Spinal cord (tissue), 9 donors: ENCODE measurements at regions not wholly inside any gene's neighbourhood (a gene's known extent, or its start where the extent isn't known, plus 50 kb on each side); places are given as distances from the start of the nearest gene placed in this dataset.

ENCODE experiments used
- DNase-seq, 6 donors: peaks; one replicate each; pipeline versions ENCODE4 v3.0.0 to v3.0.0-alpha.2; 2013 to 2015; ENCODE audit warnings: low spot score in 6 of 6, low read depth in 4 of 6
- H3K27ac ChIP-seq: one replicate; pipeline ENCODE4 v1.5.1; 2013; ENCODE audit warnings: low read depth, low read length, control low read depth
- H3K27me3 ChIP-seq: one replicate; pipeline ENCODE4 v1.6.1; 2013; ENCODE audit warnings: low read length; ENCODE audit not compliant: control insufficient read depth, insufficient read depth
- H3K36me3 ChIP-seq: one replicate; pipeline ENCODE4 v1.6.1; 2013; ENCODE audit warnings: low read length; ENCODE audit not compliant: control insufficient read depth, insufficient read depth
- H3K4me1 ChIP-seq: one replicate; pipeline ENCODE4 v1.6.1; 2013; ENCODE audit warnings: low read length; ENCODE audit not compliant: control insufficient read depth, insufficient read depth
- H3K4me3 ChIP-seq: one replicate; pipeline ENCODE4 v1.5.1; 2013; ENCODE audit warnings: low read depth, low read length, control low read depth
- H3K9me3 ChIP-seq: one replicate; pipeline ENCODE4 v1.6.1; 2013; ENCODE audit warnings: low read length; ENCODE audit not compliant: control insufficient read depth, insufficient read depth
- WGBS: methylation state at CpG from one replicate; pipeline ENCODE4 v1.1.5; 2013; ENCODE audit warnings: missing lambda C conversion rate; ENCODE audit not compliant: insufficient coverage; 5-methylcytosine and 5-hydroxymethylcytosine counted together
- donor health status: healthy.

DNA sequence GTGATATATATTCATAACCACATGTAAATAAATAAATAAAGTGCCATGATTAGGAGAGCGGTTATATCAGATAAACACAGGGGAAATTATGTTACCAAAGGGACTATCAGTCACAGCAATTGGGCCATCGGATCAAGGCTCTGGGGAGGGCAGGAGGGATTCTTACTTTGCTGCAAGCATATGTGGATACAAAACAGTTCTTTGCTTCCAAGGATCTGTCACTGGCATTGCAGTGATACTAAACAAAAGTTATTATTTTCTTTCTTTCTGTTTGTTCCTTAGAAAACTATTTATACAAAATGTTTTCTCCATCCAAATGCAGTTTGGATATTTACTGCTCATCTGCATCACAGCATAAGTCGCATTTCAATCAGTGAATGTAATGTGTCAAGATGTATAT, 188.4 kb upstream of the MGMT start:
- WGBS, result 79% methylated on average over 2 of the region's 3 CpGs
- DNase-seq, result no peak
- Histone ChIP-seq H3K36me3 (no peaks in the 10 kb centered on the region), H3K27me3 (peaks cover 2% of the 10 kb centered on the region), H3K4me1 (no peaks in the 10 kb centered on the region), H3K27ac (no peak overlapping the region), H3K9me3 (no peaks in the 10 kb centered on the region), H3K4me3 (no peak overlapping the region)

GRCh38 chr10:129279446-129280154, 187.4 kb upstream of the MGMT start:
- DNase-seq, result peak in 1 of 6 donors; percentile 36
- no peak overlapping the region for H3K27ac ChIP-seq
- WGBS, result 90% methylated on average over 2 of the region's 11 CpGs

GRCh38 chr10:129280155-129280502, 186.9 kb upstream of the MGMT start:
- Histone ChIP-seq H3K4me3 (no peak overlapping the region), H3K27ac (no peak overlapping the region), H3K9me3 (no peaks in the 10 kb centered on the region), H3K36me3 (no peaks in the 10 kb centered on the region), H3K4me1 (no peaks in the 10 kb centered on the region), H3K27me3 (peaks cover 2% of the 10 kb centered on the region)
- peak in 1 of 6 donors; percentile 4 for DNase-seq
- no CpG with 5 or more reads among the region's 1 CpG for WGBS

More at GRCh38 chr10:129279446-129280154, 187.4 kb upstream of the MGMT start:
- Histone ChIP-seq H3K4me3 (no peak overlapping the region), H3K36me3 (no peaks in the 10 kb centered on the region), H3K27me3 (peaks cover 2% of the 10 kb centered on the region), H3K4me1 (no peaks in the 10 kb centered on the region), H3K9me3 (no peaks in the 10 kb centered on the region)

DNA sequence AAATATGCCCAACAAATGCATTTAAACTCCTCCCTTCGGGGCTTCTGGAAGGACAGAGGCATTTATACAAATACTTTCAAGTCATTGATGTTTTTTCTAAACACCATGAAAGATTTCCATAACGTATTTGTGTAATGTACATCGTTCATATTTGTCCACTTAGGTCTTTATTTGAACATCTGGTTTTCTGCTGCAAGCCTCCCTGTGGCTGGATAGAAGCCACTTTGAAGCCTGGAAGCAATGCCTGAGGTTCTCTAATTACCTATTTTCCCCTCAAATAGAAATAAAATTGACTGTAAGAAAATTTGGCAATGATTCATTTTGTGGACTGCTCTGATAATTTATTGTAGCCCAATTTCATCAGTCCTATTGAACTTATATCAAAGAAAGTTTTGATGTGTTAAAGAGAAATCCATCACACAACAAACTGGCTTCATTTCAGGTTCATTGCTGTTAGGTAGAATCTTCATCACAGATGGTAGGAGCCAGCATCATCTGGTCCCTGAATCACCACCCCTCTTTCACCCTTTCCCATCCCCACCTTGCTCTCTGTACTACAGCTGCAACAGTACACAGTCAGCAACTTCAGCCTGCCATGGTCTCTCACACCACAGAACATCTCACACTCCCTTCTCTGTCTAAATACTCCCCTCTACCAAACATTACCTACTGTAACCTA, 186.0 kb upstream of the MGMT start:
- Histone ChIP-seq H3K4me3 (no peak overlapping the region), H3K27ac (no peak overlapping the region), H3K4me1 (no peaks in the 10 kb centered on the region), H3K9me3 (no peaks in the 10 kb centered on the region), H3K36me3 (no peaks in the 10 kb centered on the region), H3K27me3 (peaks cover 2% of the 10 kb centered on the region)
- no peak for DNase-seq
- WGBS, result 83% methylated on average over 1 of the region's 3 CpGs

DNA sequence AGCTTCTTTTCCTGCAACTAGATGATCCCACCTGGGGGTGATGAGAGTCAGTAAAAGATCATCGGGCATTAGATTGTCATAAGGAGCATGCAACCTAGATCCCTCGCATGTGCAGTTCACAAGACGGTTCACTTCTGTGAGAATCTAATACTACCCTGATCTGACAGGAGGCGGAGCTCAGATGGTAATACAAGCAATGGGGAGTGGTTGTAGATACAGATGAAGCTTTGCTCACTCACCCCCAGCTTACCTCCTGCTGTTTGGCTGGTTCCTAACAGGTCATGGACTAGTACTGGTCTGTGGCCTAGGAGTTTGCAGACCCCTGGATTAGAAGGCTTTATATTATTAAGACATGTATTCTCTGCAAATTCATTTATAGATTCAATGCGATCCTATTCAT, 181.6 kb upstream of the MGMT start:
- Histone ChIP-seq H3K9me3 (no peaks in the 10 kb centered on the region), H3K27me3 (no peaks in the 10 kb centered on the region), H3K4me1 (no peaks in the 10 kb centered on the region), H3K36me3 (no peaks in the 10 kb centered on the region), H3K27ac (no peak overlapping the region), H3K4me3 (no peak overlapping the region)
- 100% methylated on average over 2 of the region's 5 CpGs for WGBS
- no peak for DNase-seq

- H3K36me3 ChIP-seq, result no peaks in the 10 kb centered on the region
- H3K4me3 ChIP-seq, result no peak overlapping the region
- DNase-seq, result no peak
- no peaks in the 10 kb centered on the region for H3K9me3 ChIP-seq
- no peaks in the 10 kb centered on the region for H3K27me3 ChIP-seq
- 83% methylated on average over 5 of the region's 6 CpGs for WGBS
- H3K4me1 ChIP-seq, result no peaks in the 10 kb centered on the region
- no peak overlapping the region for H3K27ac ChIP-seq
These were observed 177.9 kb upstream of the MGMT start for GRCh38 chr10:129288999-129289584.

DNA sequence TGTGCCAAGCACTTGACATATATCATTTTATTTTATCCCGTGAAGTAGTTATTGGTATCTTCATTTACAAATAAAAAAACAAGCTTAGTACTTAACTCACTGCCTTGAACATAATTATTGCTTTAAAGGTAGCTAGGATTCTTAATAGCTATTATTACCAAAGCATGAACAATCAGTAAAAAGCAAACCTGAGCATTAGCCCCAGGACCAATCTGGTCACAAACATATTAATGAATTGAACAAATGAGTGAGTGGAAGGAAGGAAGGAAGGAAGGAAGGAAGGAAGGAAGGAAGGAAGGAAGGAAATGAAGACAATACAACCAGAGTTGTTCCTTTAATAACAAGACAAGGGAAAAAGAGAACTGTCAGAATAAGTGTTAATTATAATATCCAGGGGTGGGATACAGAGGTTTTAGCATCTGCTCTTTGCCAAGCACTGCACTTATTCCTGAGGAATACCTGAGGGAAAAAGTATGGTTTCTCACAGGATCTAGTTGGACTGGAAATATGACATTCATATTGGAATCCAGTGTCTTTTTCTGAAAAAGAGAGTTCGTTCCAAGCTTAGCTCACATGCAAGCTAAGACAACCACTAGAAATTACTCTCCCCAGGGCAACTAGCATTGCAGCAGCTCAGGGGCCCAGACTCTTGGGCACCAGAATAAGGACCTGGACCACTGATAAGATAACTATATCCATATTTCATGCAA, 172.9 kb upstream of the MGMT start:
- no CpG with 5 or more reads among the region's 2 CpGs for WGBS
- Histone ChIP-seq H3K36me3 (no peaks in the 10 kb centered on the region), H3K4me3 (no peak overlapping the region), H3K4me1 (no peaks in the 10 kb centered on the region), H3K27me3 (no peaks in the 10 kb centered on the region), H3K27ac (no peak overlapping the region), H3K9me3 (no peaks in the 10 kb centered on the region)
- no peak for DNase-seq

DNA sequence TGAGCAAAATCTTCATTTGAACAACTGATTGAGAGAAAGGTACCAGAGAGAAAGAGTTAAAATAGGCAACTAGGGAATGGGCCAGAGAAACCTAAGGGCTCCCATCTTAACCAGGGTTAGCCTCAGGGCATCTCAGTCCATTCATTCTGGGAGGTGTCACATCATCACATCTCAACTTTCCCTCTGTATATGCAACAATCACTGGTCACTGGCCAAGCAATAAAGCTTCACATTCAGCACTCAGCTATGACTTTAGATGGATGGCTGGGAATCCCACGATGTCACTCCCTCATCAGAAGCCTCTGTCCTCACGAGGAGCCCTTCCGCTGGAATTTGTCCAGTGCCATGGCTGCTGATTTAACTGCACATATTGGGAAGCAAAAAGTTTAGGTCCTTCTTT, 172.1 kb upstream of the MGMT start:
- Histone ChIP-seq H3K36me3 (no peaks in the 10 kb centered on the region), H3K27ac (no peak overlapping the region), H3K4me3 (no peak overlapping the region), H3K9me3 (no peaks in the 10 kb centered on the region), H3K4me1 (no peaks in the 10 kb centered on the region), H3K27me3 (no peaks in the 10 kb centered on the region)
- whole genome bisulfite sequencing, result 84% methylated on average over 3 of the region's 3 CpGs
- DNase-seq, result no peak

DNA sequence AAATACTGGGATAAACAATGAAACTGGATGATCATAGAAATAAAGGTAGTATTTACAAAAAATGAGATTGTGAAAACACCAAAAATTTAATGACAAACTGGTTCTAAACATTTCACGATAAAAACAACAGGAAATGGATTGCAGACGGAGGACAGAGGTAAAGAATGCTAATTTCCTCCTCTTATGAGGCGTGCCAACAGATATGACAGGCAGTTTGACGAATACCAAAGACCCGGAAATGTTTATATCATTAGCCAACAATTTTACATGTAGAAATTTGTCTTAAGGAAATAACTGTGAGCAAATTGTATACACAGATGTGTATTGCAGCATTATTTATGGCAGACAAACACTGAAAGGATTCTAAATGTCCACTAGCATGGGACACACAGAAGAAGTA, 162.0 kb upstream of the MGMT start:
- Histone ChIP-seq H3K4me3 (no peak overlapping the region), H3K27ac (no peak overlapping the region), H3K36me3 (no peaks in the 10 kb centered on the region), H3K9me3 (peaks cover 1% of the 10 kb centered on the region), H3K27me3 (no peaks in the 10 kb centered on the region), H3K4me1 (no peaks in the 10 kb centered on the region)
- no CpG with 5 or more reads among the region's 5 CpGs for WGBS
- DNase-seq, result no peak
